CD4-positive, alpha-beta memory T cell (primary cell): ENCODE measurements at regions not wholly inside any gene's neighbourhood (a gene's known extent, or its start where the extent isn't known, plus 50 kb on each side); places are given as distances from the start of the nearest gene placed in this dataset.
"Not testable (repeated sequence)": the region's sequence is repeated elsewhere in the genome, so short reads cannot be mapped to it uniquely, and the experiment has no call there.

ENCODE experiments used
- CTCF ChIA-PET: fragments of 350-600 bp; sonication (Branson Sonifier 250); formaldehyde crosslinking; loops from one replicate; lab custom pipeline; 2021; ENCODE audit warnings: inconsistent platforms; ENCODE audit not compliant: partially characterized antibody; lab: Charles Lee
- POLR2A ChIA-PET: fragments of 350-600 bp; sonication (Branson Sonifier 250); formaldehyde crosslinking; loops from one replicate; lab custom pipeline; 2021; ENCODE audit not compliant: partially characterized antibody; lab: Charles Lee
- DNase-seq, 5 donors: peaks; one replicate each; pipeline versions ENCODE4 v3.0.0 to v3.0.0-alpha.2; 2020 to 2022; ENCODE audit warnings: mixed read lengths in 1 of 5
- H3K27ac ChIP-seq: one replicate; pipeline ENCODE4 v1.7.0; 2013; ENCODE audit warnings: low read depth, low read length
- H3K27me3 ChIP-seq: 2 replicates; pipeline ENCODE4 v1.7.0; 2013; ENCODE audit warnings: mild to moderate bottlenecking, low read length, moderate library complexity; ENCODE audit not compliant: insufficient read depth
- H3K36me3 ChIP-seq: 2 replicates; pipeline ENCODE4 v1.7.0; 2013; ENCODE audit warnings: mild to moderate bottlenecking, low read length, moderate library complexity; ENCODE audit not compliant: insufficient read depth
- H3K4me1 ChIP-seq: 2 replicates; pipeline ENCODE4 v1.7.0; 2013; ENCODE audit warnings: mild to moderate bottlenecking, low read length, moderate library complexity; ENCODE audit not compliant: insufficient read depth
- H3K4me3 ChIP-seq, 2 donors: one replicate each; pipeline ENCODE4 v1.7.0; 2013; ENCODE audit warnings: low read length in 2 of 2, mild to moderate bottlenecking in 1 of 2
- H3K9me3 ChIP-seq, 2 donors: one replicate each; pipeline ENCODE4 v1.7.0; 2013; ENCODE audit warnings: low read length in 2 of 2, control low read depth in 1 of 2; ENCODE audit not compliant: control insufficient read depth in 1 of 2
- H3K27ac Mint-ChIP-seq, 7 donors: one replicate each; pipeline ENCODE4 v1.8.0; 2020 to 2021; ENCODE audit warnings: mixed read lengths in 7 of 7, mild to moderate bottlenecking in 6 of 7, inconsistent platforms in 3 of 7, moderate library complexity in 3 of 7
- H3K27me3 Mint-ChIP-seq, 2 donors: one replicate each; pipeline ENCODE4 v1.8.0; 2020 to 2021; ENCODE audit warnings: mixed read lengths in 2 of 2
- H3K36me3 Mint-ChIP-seq, 2 donors: one replicate each; pipeline ENCODE4 v1.8.0; 2020 to 2021; ENCODE audit warnings: mixed read lengths in 2 of 2, inconsistent platforms in 1 of 2, mild to moderate bottlenecking in 1 of 2
- H3K4me1 Mint-ChIP-seq, 4 donors: one replicate each; pipeline ENCODE4 v1.8.0; 2020 to 2021; ENCODE audit warnings: mixed read lengths in 4 of 4, mild to moderate bottlenecking in 1 of 4
- H3K4me3 Mint-ChIP-seq, 8 donors: one replicate each; pipeline ENCODE4 v1.8.0; 2020 to 2021; ENCODE audit warnings: mixed read lengths in 8 of 8, mild to moderate bottlenecking in 7 of 8, moderate library complexity in 6 of 8, inconsistent platforms in 3 of 8
- H3K9me3 Mint-ChIP-seq, 8 donors: one replicate each; pipeline ENCODE4 v1.8.0; 2020 to 2021; ENCODE audit warnings: mixed read lengths in 8 of 8, mild to moderate bottlenecking in 5 of 8, inconsistent platforms in 3 of 8, moderate library complexity in 1 of 8
- intact Hi-C: fragments of 100-400 bp; cut with micrococcal nuclease; formaldehyde crosslinking; loops from one replicate; pipeline ENCODE4 v1.15.1; 2023

- intact Hi-C loops: no loop called here
- Histone ChIP-seq H3K4me3 (no peak overlapping the region), H3K36me3 (no peaks in the 10 kb centered on the region), H3K27me3 (no peaks in the 10 kb centered on the region), H3K27ac (no peak overlapping the region), H3K4me1 (no peaks in the 10 kb centered on the region), H3K9me3 (no peaks in the 10 kb centered on the region)
- H3K4me1 Mint-ChIP-seq: no peaks in the 10 kb centered on the region
- H3K9me3 Mint-ChIP-seq: peaks cover 0 to 3% (median 0%) of the 10 kb centered on the region in 8 donors
- no peak overlapping the region for H3K27ac Mint-ChIP-seq
- CTCF ChIA-PET: no interaction called here
- no peak overlapping the region for H3K4me3 Mint-ChIP-seq
- POLR2A ChIA-PET: no interaction called here
- DNase-seq: no peak
- H3K36me3 Mint-ChIP-seq: no peaks in the 10 kb centered on the region
- H3K27me3 Mint-ChIP-seq: no peaks in the 10 kb centered on the region
Measured at GRCh38 chr6:50961611-50962010, 142.9 kb downstream of the TFAP2B start.

- ChIA-PET POLR2A (no interaction called here), CTCF (no interaction called here)
- Histone ChIP-seq H3K4me1 (no peaks in the 10 kb centered on the region), H3K27me3 (no peaks in the 10 kb centered on the region), H3K27ac (no peak overlapping the region), H3K36me3 (no peaks in the 10 kb centered on the region), H3K4me3 (no peak overlapping the region), H3K9me3 (no peaks in the 10 kb centered on the region)
- Mint-ChIP-seq H3K27ac (no peak overlapping the region), H3K27me3 (no peaks in the 10 kb centered on the region), H3K4me3 (no peak overlapping the region), H3K4me1 (no peaks in the 10 kb centered on the region), H3K9me3 (peaks cover 0 to 3% (median 0%) of the 10 kb centered on the region in 8 donors), H3K36me3 (no peaks in the 10 kb centered on the region)
- intact Hi-C loops: no loop called here
- DNase-seq: no peak
Measured at GRCh38 chr6:50962213-50962759, 143.6 kb downstream of the TFAP2B start.

GRCh38 chr6:50963952-50964351 is 145.3 kb downstream of the TFAP2B start:
- no peaks in the 10 kb centered on the region for H3K9me3 ChIP-seq
- ChIA-PET POLR2A (no interaction called here), CTCF (no interaction called here)
- Mint-ChIP-seq H3K9me3 (peaks cover 0 to 5% (median under 1%) of the 10 kb centered on the region in 8 donors), H3K27ac (no peak overlapping the region), H3K36me3 (no peaks in the 10 kb centered on the region), H3K27me3 (no peaks in the 10 kb centered on the region), H3K4me1 (no peaks in the 10 kb centered on the region), H3K4me3 (no peak overlapping the region)
- H3K27ac ChIP-seq: no peak overlapping the region
- no peaks in the 10 kb centered on the region for H3K27me3 ChIP-seq
- no peak for DNase-seq
- H3K4me1 ChIP-seq: no peaks in the 10 kb centered on the region
- H3K36me3 ChIP-seq: no peaks in the 10 kb centered on the region
- H3K4me3 ChIP-seq: no peak overlapping the region
- intact Hi-C loops: no loop called here

- no peaks in the 10 kb centered on the region for H3K4me1 Mint-ChIP-seq
- H3K4me1 ChIP-seq: no peaks in the 10 kb centered on the region
- no peak overlapping the region for H3K4me3 Mint-ChIP-seq
- DNase-seq: no peak
- CTCF ChIA-PET: no interaction called here
- H3K27me3 ChIP-seq: no peaks in the 10 kb centered on the region
- H3K9me3 ChIP-seq: no peaks in the 10 kb centered on the region
- POLR2A ChIA-PET: no interaction called here
- H3K27ac Mint-ChIP-seq: no peak overlapping the region
- no peak overlapping the region for H3K27ac ChIP-seq
- no peaks in the 10 kb centered on the region for H3K27me3 Mint-ChIP-seq
- no peaks in the 10 kb centered on the region for H3K36me3 Mint-ChIP-seq
- intact Hi-C loops: no loop called here
- no peak overlapping the region for H3K4me3 ChIP-seq
- H3K9me3 Mint-ChIP-seq: peaks cover 0 to 5% (median 2%) of the 10 kb centered on the region in 8 donors
- no peaks in the 10 kb centered on the region for H3K36me3 ChIP-seq
Measured at GRCh38 chr6:50965495-50965894, 146.8 kb downstream of the TFAP2B start.

GRCh38 chr6:50966532-50966931 is 147.9 kb downstream of the TFAP2B start:
- no peaks in the 10 kb centered on the region for H3K4me1 ChIP-seq
- Mint-ChIP-seq H3K4me1 (no peaks in the 10 kb centered on the region), H3K27me3 (no peaks in the 10 kb centered on the region), H3K36me3 (no peaks in the 10 kb centered on the region), H3K4me3 (no peak overlapping the region), H3K27ac (no peak overlapping the region), H3K9me3 (peaks cover 0 to 6% (median 4%) of the 10 kb centered on the region in 8 donors)
- H3K36me3 ChIP-seq: no peaks in the 10 kb centered on the region
- ChIA-PET POLR2A (no interaction called here), CTCF (no interaction called here)
- H3K27me3 ChIP-seq: no peaks in the 10 kb centered on the region
- no peaks in the 10 kb centered on the region for H3K9me3 ChIP-seq
- H3K4me3 ChIP-seq: no peak overlapping the region
- intact Hi-C loops: no loop called here
- H3K27ac ChIP-seq: no peak overlapping the region
- no peak for DNase-seq

GRCh38 chr6:50966986-50967385 is 148.3 kb downstream of the TFAP2B start:
- Histone ChIP-seq H3K4me3 (no peak overlapping the region), H3K36me3 (no peaks in the 10 kb centered on the region), H3K27me3 (no peaks in the 10 kb centered on the region), H3K9me3 (no peaks in the 10 kb centered on the region), H3K4me1 (no peaks in the 10 kb centered on the region), H3K27ac (no peak overlapping the region)
- no peak overlapping the region for H3K27ac Mint-ChIP-seq
- POLR2A ChIA-PET: no interaction called here
- CTCF ChIA-PET: no interaction called here
- H3K4me1 Mint-ChIP-seq: no peaks in the 10 kb centered on the region
- no peaks in the 10 kb centered on the region for H3K36me3 Mint-ChIP-seq
- no peak overlapping the region for H3K4me3 Mint-ChIP-seq
- DNase-seq: no peak
- H3K9me3 Mint-ChIP-seq: peaks cover 0 to 9% (median 5%) of the 10 kb centered on the region in 8 donors
- intact Hi-C loops: no loop called here
- H3K27me3 Mint-ChIP-seq: no peaks in the 10 kb centered on the region

GRCh38 chr6:50968246-50968645 is 149.6 kb downstream of the TFAP2B start:
- H3K4me3 Mint-ChIP-seq, POLR2A ChIA-PET, H3K36me3 Mint-ChIP-seq, DNase-seq, H3K27ac Mint-ChIP-seq, H3K4me3 ChIP-seq, H3K9me3 ChIP-seq, H3K4me1 Mint-ChIP-seq, CTCF ChIA-PET, intact Hi-C loops, H3K36me3 ChIP-seq, H3K4me1 ChIP-seq, H3K27me3 ChIP-seq, H3K27me3 Mint-ChIP-seq, H3K27ac ChIP-seq: not testable (repeated sequence)
- H3K9me3 Mint-ChIP-seq: peaks cover 0 to 11% (median 5%) of the 10 kb centered on the region in 8 donors

- Mint-ChIP-seq H3K36me3 (no peaks in the 10 kb centered on the region), H3K9me3 (peaks cover 0 to 8% (median 5%) of the 10 kb centered on the region in 8 donors), H3K27ac (no peak overlapping the region), H3K27me3 (no peaks in the 10 kb centered on the region), H3K4me1 (no peaks in the 10 kb centered on the region), H3K4me3 (no peak overlapping the region)
- intact Hi-C loops: no loop called here
- no peaks in the 10 kb centered on the region for H3K9me3 ChIP-seq
- no peaks in the 10 kb centered on the region for H3K36me3 ChIP-seq
- ChIA-PET POLR2A (no interaction called here), CTCF (no interaction called here)
- H3K4me3 ChIP-seq: no peak overlapping the region
- no peaks in the 10 kb centered on the region for H3K4me1 ChIP-seq
- no peak for DNase-seq
- no peaks in the 10 kb centered on the region for H3K27me3 ChIP-seq
- H3K27ac ChIP-seq: no peak overlapping the region
Measured at GRCh38 chr6:50970908-50971307, 152.2 kb downstream of the TFAP2B start.
